Uterus (tissue), 3 donors: ENCODE measurements at regions not wholly inside any gene's neighbourhood (a gene's known extent, or its start where the extent isn't known, plus 50 kb on each side); places are given as distances from the start of the nearest gene placed in this dataset.

Source experiments
- DNase-seq, 2 donors: peaks; one replicate each; pipeline ENCODE4 v3.0.0-alpha.2; 2019 to 2020
- H3K27ac ChIP-seq, 2 donors: fragments of 200-600 bp; sonication (generic); 1 replicate in 1 of 2; 2 replicates in 1 of 2; pipeline ENCODE4 v1.5.1; 2016 to 2018
- H3K27me3 ChIP-seq, 2 donors: fragments of 200-600 bp; sonication (generic); one replicate each; pipeline ENCODE4 v1.5.1; 2018 to 2019; ENCODE audit warnings: control low read depth in 1 of 2
- H3K36me3 ChIP-seq, 2 donors: fragments of 200-600 bp; sonication (generic); one replicate each; pipeline ENCODE4 v1.5.1; 2019; ENCODE audit warnings: control low read depth in 1 of 2
- H3K4me1 ChIP-seq, 2 donors: fragments of 200-600 bp; sonication (generic); one replicate each; pipeline ENCODE4 v1.5.1; 2018 to 2019; ENCODE audit warnings: control low read depth in 1 of 2
- H3K4me3 ChIP-seq, 2 donors: fragments of 200-600 bp; sonication (generic); 1 replicate in 1 of 2; 2 replicates in 1 of 2; pipeline ENCODE4 v1.5.1; 2018 to 2019; ENCODE audit warnings: mild to moderate bottlenecking in 1 of 2
- H3K9me3 ChIP-seq, 2 donors: fragments of 200-600 bp; sonication (generic); one replicate each; pipeline ENCODE4 v1.5.1; 2019; ENCODE audit warnings: control low read depth in 1 of 2
- CTCF ChIP-seq, 4 experiments: fragments of 200-600 bp in 2 of 4; fragments of 450-650 bp in 2 of 4; sonication (generic) in 2 of 4; IDR thresholded peaks; one replicate each; pipeline ENCODE4 v1.5.1; 2016 to 2019; ENCODE audit warnings: antibody characterized with exemption in 4 of 4, mild to moderate bottlenecking in 2 of 4, moderate library complexity in 1 of 4
- POLR2A ChIP-seq, 2 donors: fragments of 450-650 bp; IDR thresholded peaks; one replicate each; pipeline ENCODE4 v1.6.1; 2016; ENCODE audit warnings: antibody characterized with exemption in 2 of 2, mild to moderate bottlenecking in 1 of 2, moderate library complexity in 1 of 2
- intact Hi-C: fragments of 100-400 bp; cut with DNase I; formaldehyde crosslinking; loops from one replicate; pipeline ENCODE4 v1.15.1; 2023; ENCODE audit warnings: low total_unique reads
- donor health status: DM: yes; HTN: yes; CAD: no.

- no peaks in the 10 kb centered on the region for H3K27me3 ChIP-seq
- H3K36me3 ChIP-seq: no peaks in the 10 kb centered on the region
- no peak overlapping the region for H3K4me3 ChIP-seq
- no peak overlapping the region for H3K27ac ChIP-seq
- H3K9me3 ChIP-seq: no peaks in the 10 kb centered on the region
- no peak for DNase-seq
- intact Hi-C loops: no loop called here
- no peaks in the 10 kb centered on the region for H3K4me1 ChIP-seq
- TF ChIP-seq CTCF (IDR thresholded peaks at IDR 0.05): no peak
Measured at GRCh38 chr1:79371802-79372201, 365.3 kb upstream of the ADGRL4 start.

GRCh38 chr1:79369091-79369490 lies 362.6 kb upstream of the ADGRL4 start:
- no peaks in the 10 kb centered on the region for H3K9me3 ChIP-seq
- TF ChIP-seq CTCF (IDR thresholded peaks at IDR 0.05) (no peak), POLR2A (IDR thresholded peaks at IDR 0.05) (no peak)

GRCh38 chr1:79364896-79365295 lies 358.4 kb upstream of the ADGRL4 start:
- DNase-seq: no peak
- Histone ChIP-seq H3K4me3 (no peak overlapping the region), H3K27ac (no peak overlapping the region), H3K27me3 (no peaks in the 10 kb centered on the region), H3K4me1 (no peaks in the 10 kb centered on the region), H3K9me3 (no peaks in the 10 kb centered on the region), H3K36me3 (no peaks in the 10 kb centered on the region)
- TF ChIP-seq CTCF (IDR thresholded peaks at IDR 0.05) (no peak), POLR2A (IDR thresholded peaks at IDR 0.05) (no peak)
- intact Hi-C loops: no loop called here

More at GRCh38 chr1:79369091-79369490, 362.6 kb upstream of the ADGRL4 start:
- H3K27ac ChIP-seq: no peak overlapping the region
- no peaks in the 10 kb centered on the region for H3K27me3 ChIP-seq
- intact Hi-C loops: no loop called here
- no peak for DNase-seq
- H3K36me3 ChIP-seq: no peaks in the 10 kb centered on the region
- no peaks in the 10 kb centered on the region for H3K4me1 ChIP-seq
- no peak overlapping the region for H3K4me3 ChIP-seq

- TF ChIP-seq CTCF (IDR thresholded peaks at IDR 0.05) (no peak), POLR2A (IDR thresholded peaks at IDR 0.05) (no peak)
Measured at GRCh38 chr1:79363430-79363829, 356.9 kb upstream of the ADGRL4 start.

GRCh38 chr1:79362470-79362869 lies 355.9 kb upstream of the ADGRL4 start:
- H3K9me3 ChIP-seq: no peaks in the 10 kb centered on the region
- intact Hi-C loops: no loop called here
- H3K27ac ChIP-seq: no peak overlapping the region
- H3K4me3 ChIP-seq: no peak overlapping the region
- H3K27me3 ChIP-seq: no peaks in the 10 kb centered on the region
- TF ChIP-seq POLR2A (IDR thresholded peaks at IDR 0.05) (no peak), CTCF (IDR thresholded peaks at IDR 0.05) (no peak)
- no peaks in the 10 kb centered on the region for H3K4me1 ChIP-seq
- no peak for DNase-seq
- H3K36me3 ChIP-seq: no peaks in the 10 kb centered on the region

More at GRCh38 chr1:79363430-79363829, 356.9 kb upstream of the ADGRL4 start:
- Histone ChIP-seq H3K36me3 (no peaks in the 10 kb centered on the region), H3K9me3 (no peaks in the 10 kb centered on the region), H3K4me1 (no peaks in the 10 kb centered on the region), H3K4me3 (no peak overlapping the region), H3K27me3 (no peaks in the 10 kb centered on the region), H3K27ac (no peak overlapping the region)
- intact Hi-C loops: no loop called here
- DNase-seq: no peak
